ENCODE measurements at regions not wholly inside any gene's neighbourhood (a gene's known extent, or its start where the extent isn't known, plus 50 kb on each side); places are given as distances from the start of the nearest gene placed in this dataset.

GRCh38 chr1:82165304-82165703 is 364.6 kb downstream of the ADGRL2 start:
- H3K27me3 ChIP-seq, result no peaks in the 10 kb centered on the region
- no peak for DNase-seq (ENCODE audit: low spot score)
- no peaks in the 10 kb centered on the region for H3K9me3 Mint-ChIP-seq
- no peaks in the 10 kb centered on the region for H3F3A ChIP-seq (ENCODE audit: low read depth)
- H3K4me1 ChIP-seq, result peaks cover 13% of the 10 kb centered on the region
- H3K4me3 ChIP-seq, result no peak overlapping the region
- H4K20me1 ChIP-seq (ENCODE audit: low read depth), result no peaks in the 10 kb centered on the region
- H3K4me1 Mint-ChIP-seq, result peaks cover 24% of the 10 kb centered on the region
- H3K27ac ChIP-seq, result no peak overlapping the region
- peaks cover 2% of the 10 kb centered on the region for H3K36me3 Mint-ChIP-seq
- no peak overlapping the region for H2AFZ ChIP-seq (replicated peaks)
- no peak overlapping the region for H3K4me2 ChIP-seq
- TF ChIP-seq CTCF (IDR thresholded peaks at IDR 0.05), result no peak
- no peak for TF ChIP-seq EZH2 (IDR thresholded peaks at IDR 0.05)
- no peak for TF ChIP-seq EZH2phosphoT487 (IDR thresholded peaks at IDR 0.05)
- no peak overlapping the region for H3K27ac Mint-ChIP-seq
- no peaks in the 10 kb centered on the region for H3K36me3 ChIP-seq
- H3K27me3 Mint-ChIP-seq (ENCODE audit: insufficient read depth, low read depth), result peaks cover 2% of the 10 kb centered on the region
- H3K4me3 Mint-ChIP-seq, result no peak overlapping the region
- no peak overlapping the region for H3K9ac ChIP-seq
- no peaks in the 10 kb centered on the region for H3K79me2 ChIP-seq (ENCODE audit: low read depth)
- H3K9me3 ChIP-seq (ENCODE audit: low read depth), result no peaks in the 10 kb centered on the region

DNA sequence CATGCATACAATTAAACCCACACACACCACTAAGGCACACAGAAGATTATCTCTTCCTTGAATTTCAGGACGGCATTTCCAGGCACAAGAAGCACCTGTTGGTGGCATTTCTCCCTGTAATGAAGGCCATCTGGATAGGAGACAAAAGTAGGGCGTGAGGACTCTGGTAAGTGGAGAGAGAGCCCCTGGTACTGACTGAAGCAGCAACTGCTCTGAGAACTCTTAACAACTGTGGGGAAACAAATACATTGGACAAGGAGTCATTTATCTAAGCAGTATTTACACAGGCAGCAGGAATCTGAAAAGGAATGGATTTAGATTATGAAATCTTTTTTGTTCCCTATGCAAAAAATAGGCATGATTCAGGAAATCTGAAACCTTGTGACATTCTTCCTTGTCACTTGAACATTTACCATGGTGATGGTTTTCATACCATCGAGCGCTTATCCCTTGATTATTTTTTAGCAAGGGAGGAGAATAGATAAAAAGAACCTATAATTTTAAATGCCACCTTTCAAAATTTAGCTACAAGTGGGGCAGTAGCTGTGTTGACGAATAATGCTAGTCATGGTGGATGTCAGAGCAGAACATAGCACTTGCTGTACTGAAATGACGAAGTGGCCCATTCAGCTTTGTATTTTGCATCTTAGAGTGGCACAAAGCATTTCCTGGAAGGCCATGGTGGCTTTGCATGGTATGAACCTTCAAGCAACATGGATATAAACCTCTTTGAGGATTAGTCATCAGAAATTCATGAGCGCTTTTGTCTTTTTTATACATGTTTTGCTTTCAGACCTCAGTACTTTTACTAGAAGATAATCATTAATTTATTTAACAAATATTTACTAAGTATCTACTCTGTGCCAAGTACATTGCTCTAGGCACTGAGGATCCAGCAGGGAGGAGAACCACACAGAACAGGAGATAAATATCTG is 362.0 kb downstream of the ADGRL2 start:
- no peaks in the 10 kb centered on the region for H4K20me1 ChIP-seq (ENCODE audit: low read depth)
- H3K4me1 ChIP-seq, result peaks cover 13% of the 10 kb centered on the region
- H3K36me3 ChIP-seq, result no peaks in the 10 kb centered on the region
- no peak for DNase-seq (ENCODE audit: low spot score)
- H3F3A ChIP-seq (ENCODE audit: low read depth), result no peaks in the 10 kb centered on the region
- Mint-ChIP-seq H3K4me1 (peaks cover 24% of the 10 kb centered on the region), H3K27ac (peak overlapping the region; percentile 95), H3K36me3 (peaks cover 2% of the 10 kb centered on the region), H3K9me3 (no peaks in the 10 kb centered on the region), H3K4me3 (peak overlapping the region; percentile 52), H3K27me3 (ENCODE audit: insufficient read depth, low read depth) (peaks cover 2% of the 10 kb centered on the region)
- TF ChIP-seq EZH2phosphoT487 (IDR thresholded peaks at IDR 0.05) (no peak), CTCF (IDR thresholded peaks at IDR 0.05) (no peak), EZH2 (IDR thresholded peaks at IDR 0.05) (no peak)
- H3K79me2 ChIP-seq (ENCODE audit: low read depth), result no peaks in the 10 kb centered on the region
- H3K9me3 ChIP-seq (ENCODE audit: low read depth), result no peaks in the 10 kb centered on the region
- H3K27me3 ChIP-seq, result no peaks in the 10 kb centered on the region
- no peak overlapping the region for H3K4me3 ChIP-seq
- no peak overlapping the region for H3K27ac ChIP-seq
- no peak overlapping the region for H3K9ac ChIP-seq
- no peak overlapping the region for H3K4me2 ChIP-seq
- H2AFZ ChIP-seq (replicated peaks), result peak overlapping the region; percentile 13

GRCh38 chr1:82161700-82162141 is 361.0 kb downstream of the ADGRL2 start:
- no peaks in the 10 kb centered on the region for H3K79me2 ChIP-seq (ENCODE audit: low read depth)
- peaks cover 13% of the 10 kb centered on the region for H3K4me1 ChIP-seq
- no peaks in the 10 kb centered on the region for H3F3A ChIP-seq (ENCODE audit: low read depth)
- H3K4me3 ChIP-seq, result no peak overlapping the region
- DNase-seq (ENCODE audit: low spot score), result no peak
- Mint-ChIP-seq H3K27ac (peak overlapping the region; percentile 2), H3K4me3 (no peak overlapping the region), H3K27me3 (ENCODE audit: insufficient read depth, low read depth) (peaks cover 2% of the 10 kb centered on the region), H3K4me1 (peaks cover 24% of the 10 kb centered on the region), H3K36me3 (peaks cover 2% of the 10 kb centered on the region), H3K9me3 (no peaks in the 10 kb centered on the region)
- no peaks in the 10 kb centered on the region for H3K36me3 ChIP-seq
- no peaks in the 10 kb centered on the region for H3K27me3 ChIP-seq
- H3K4me2 ChIP-seq, result no peak overlapping the region
- no peak overlapping the region for H3K9ac ChIP-seq
- no peaks in the 10 kb centered on the region for H4K20me1 ChIP-seq (ENCODE audit: low read depth)
- TF ChIP-seq EZH2phosphoT487 (IDR thresholded peaks at IDR 0.05) (no peak), CTCF (IDR thresholded peaks at IDR 0.05) (no peak), EZH2 (IDR thresholded peaks at IDR 0.05) (no peak)
- H3K9me3 ChIP-seq (ENCODE audit: low read depth), result no peaks in the 10 kb centered on the region
- H2AFZ ChIP-seq (replicated peaks), result no peak overlapping the region
- no peak overlapping the region for H3K27ac ChIP-seq
